GM18870 (cell line): ENCODE measurements at regions not wholly inside any gene's neighbourhood (a gene's known extent, or its start where the extent isn't known, plus 50 kb on each side); places are given as distances from the start of the nearest gene placed in this dataset.

ENCODE experiments used
- ATAC-seq: cut with Tn5 transposase; IDR thresholded peaks from one replicate; pipeline ENCODE4 v1.9.1; 2021; ENCODE audit warnings: moderate library complexity; ENCODE audit not compliant: unreplicated experiment

DNA sequence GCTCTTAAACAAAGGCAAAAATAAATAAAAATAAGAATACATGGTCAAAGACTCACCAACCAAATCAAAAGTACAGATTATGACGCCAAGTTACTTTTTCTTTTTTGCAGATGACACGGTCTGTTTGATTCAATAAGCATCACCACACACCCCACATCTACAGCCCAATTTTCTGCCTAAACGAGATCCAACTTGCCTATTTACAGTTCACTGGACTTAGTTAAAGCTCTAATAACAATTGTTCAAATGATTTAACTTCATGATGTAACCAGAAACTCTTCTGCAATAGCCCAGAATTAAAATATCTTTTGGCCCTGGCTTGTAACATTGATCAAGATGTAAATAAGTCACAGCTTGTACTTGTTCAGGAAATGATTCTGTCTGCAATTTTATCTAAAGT, 590.3 kb upstream of the C9orf72 start:
- no peak for ATAC-seq

DNA sequence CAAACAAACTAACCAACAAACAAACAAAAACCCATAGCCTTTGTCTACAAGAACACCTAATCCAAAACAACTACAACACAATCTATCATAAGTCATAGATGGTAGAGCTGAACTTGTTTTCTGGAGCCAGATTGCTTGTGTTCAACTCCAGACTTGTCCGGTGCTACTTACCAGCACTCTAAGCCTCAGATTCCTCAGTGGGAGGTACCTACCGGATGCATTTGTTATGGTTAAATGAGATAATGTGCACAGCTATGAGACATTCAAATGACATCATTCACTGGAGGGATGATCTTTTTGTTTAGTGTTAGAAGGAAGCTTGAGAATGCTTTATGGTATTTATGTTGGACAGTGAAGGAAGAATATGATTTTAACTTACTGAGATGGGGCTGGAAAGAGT, 592.9 kb upstream of the C9orf72 start:
- ATAC-seq, result no peak

DNA sequence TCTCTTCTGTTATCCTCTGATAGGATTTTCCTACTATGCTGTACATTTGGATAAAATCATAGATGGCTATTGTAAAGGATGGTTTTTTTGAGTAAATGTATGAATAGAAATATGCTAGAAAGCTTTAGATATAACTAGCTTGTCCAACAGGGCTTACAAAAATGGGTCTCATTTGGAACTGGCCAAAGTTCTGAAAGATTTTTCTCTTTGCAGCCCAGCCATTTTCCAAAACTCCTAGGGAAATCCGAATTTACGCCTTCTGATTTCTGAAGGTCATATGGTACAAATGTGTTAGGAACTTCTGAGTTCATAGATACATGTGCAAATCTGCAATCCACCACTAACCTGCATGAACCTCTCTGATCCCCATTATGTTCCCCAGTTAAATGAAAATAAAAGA, 603.9 kb upstream of the C9orf72 start:
- ATAC-seq, result no peak

DNA sequence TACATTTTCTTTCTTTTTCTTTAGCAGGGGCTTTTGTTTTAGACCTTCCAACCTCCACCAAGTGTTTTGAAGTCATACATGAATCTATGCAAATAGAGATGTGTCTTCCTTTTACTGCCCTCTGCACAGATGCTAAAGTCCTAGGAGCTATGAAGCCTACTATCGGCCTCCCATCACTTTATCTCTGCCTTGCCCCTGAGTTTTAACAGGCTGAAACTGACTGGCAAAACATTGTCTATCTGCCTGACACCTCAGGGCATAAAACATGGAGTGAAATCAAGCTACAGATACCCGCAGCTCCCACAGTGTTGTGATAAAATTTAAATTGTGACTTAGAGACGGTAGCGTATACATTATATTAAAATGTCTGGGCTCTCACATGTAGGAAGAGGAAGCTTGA, 604.6 kb upstream of the C9orf72 start:
- no peak for ATAC-seq

DNA sequence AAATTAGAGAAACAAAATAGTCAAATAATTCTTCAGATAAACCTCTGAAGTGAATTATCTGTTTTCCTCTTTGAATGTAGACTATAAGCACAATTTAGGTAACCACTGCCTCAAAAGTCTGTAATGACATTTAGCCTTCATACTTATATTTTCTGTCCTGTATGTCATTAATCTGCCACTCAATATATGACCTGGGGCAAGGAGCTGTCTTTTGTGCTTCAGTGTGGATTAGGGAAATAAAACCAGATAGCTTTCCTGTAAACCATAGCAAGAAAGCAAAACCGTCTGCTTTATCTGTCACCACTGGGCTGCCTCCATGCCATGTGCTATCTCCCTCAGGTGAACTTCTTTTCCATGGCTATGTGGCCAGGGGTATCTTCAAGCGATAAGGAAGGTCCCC, 606.6 kb upstream of the C9orf72 start:
- no peak for ATAC-seq

DNA sequence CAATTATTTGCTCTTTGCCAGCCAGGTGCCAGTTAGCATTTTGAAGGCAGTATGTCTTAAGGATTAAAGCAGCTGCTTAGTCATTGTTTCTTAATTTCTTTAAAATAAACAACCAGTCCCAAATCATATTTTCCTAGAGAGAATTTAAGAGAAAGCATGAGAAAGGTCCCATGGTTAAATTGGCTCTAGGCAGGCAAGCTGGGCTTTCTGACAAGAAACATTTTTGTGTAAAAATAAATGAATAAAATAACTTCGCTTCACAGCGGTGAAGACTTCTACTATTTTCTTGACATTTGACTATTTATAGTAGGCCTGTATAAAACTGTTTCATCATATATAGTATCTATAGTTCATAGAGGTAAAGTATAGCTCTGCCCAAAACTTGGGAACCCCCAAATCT, 617.7 kb upstream of the C9orf72 start:
- no peak for ATAC-seq

DNA sequence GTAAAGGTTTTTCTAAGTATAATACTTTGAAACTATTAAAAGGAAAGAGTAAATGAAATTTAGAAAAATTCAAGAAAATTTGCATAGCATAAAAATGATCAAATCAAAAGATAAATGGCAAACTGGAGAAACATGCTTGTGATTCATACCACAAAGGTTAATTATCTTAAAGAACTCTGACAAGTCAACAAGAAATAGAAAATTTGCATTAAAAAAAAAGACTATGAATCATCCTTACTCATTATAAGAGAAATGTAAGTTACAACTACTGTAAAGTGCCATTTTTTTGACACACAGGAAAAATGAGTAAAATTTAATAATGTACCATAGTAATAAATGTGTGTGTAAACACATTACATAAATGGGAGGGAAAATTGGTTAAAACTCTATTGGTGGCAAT, 624.4 kb upstream of the C9orf72 start:
- ATAC-seq, result no peak

DNA sequence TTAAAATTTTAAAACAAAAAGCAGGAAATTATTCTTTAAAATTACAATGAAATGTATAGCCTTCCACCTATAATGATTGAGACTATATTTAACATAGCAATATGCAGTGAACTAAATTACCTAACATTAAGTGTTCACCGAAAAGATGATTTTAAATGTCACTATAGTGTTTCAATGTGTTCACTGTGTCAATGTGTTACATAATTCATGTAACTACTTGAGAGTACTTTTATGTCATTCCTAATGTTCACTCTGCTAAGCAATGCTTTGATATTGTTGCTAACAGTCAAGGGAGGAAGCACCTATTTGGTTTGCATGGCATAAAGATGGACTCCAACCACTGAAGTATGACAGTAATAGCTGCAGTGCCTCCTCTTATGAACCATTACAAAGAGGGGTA, 629.8 kb upstream of the C9orf72 start:
- no peak for ATAC-seq

DNA sequence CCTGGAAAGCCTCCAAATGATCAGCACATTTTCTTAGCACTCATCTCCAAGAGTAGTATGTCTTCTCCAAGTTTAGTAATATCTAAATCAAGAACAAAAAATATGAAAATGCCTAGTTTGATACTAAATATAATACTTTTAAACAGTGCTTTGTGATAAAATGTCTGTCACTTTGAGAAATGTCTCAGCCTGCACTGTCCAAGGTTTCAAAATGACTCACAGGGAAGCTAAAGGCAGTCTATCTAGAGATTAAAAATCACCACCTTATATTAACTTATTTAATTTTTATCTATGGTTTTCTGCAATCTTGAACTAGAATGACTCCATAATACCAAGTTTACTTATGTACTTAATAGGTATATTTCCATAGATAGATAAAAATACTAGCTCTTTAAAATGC, 633.0 kb upstream of the C9orf72 start:
- no peak for ATAC-seq

DNA sequence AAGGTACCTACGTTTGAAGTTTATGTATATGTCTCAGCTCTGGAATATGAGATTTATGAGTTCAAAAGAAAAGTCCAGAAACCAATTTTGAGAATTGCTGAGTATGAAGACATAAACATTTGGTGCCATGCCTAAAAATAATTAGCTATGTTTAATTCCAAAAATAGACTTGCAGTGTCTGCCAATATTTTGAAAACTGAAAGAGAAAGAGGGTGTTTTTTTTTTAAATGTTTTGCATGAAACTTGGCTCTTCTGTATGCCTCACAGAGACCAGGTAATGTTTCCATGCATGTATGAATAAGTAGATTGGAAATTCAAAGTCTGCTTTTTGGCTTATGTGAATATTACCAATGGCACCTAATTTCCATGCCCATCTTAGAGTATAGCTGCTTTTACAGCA, 634.4 kb upstream of the C9orf72 start:
- peak; percentile 74 for ATAC-seq

DNA sequence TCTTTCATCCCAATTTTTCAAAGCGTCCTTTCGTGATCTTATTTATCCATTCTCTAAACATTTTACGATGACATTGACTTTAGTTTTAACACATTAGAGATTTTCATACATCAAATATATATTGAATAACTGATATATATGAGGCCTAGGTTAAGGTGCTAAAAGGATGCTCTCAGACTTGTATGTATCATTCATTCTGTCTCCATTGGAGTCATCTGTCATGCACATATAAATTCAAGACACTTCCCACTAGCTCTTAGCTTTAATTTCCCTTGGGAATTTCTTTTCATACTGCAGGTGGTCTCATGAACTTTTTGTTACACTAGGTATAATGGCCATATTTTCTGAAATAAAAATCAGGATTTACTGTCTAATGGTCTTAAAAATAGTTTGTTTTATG, 635.8 kb upstream of the C9orf72 start:
- no peak for ATAC-seq

DNA sequence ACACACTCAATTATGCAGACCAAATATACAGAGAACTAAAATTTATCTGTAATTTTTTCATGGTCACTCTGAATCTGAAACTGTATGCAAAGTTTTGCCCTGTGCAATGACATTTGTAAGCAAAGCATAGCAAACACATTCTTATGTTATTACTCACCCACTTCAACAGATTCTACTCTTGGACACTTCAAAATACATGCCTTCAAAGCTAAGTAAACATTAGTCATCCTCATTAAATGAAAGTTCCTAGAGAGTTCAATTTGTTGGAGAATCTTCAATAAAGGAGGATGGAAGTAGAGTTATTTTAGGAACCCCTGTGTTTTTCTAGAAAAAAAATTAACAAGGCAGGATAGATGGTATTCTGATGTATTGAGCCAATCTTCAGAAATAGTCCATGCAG, 639.7 kb upstream of the C9orf72 start:
- peak; percentile 92 for ATAC-seq

DNA sequence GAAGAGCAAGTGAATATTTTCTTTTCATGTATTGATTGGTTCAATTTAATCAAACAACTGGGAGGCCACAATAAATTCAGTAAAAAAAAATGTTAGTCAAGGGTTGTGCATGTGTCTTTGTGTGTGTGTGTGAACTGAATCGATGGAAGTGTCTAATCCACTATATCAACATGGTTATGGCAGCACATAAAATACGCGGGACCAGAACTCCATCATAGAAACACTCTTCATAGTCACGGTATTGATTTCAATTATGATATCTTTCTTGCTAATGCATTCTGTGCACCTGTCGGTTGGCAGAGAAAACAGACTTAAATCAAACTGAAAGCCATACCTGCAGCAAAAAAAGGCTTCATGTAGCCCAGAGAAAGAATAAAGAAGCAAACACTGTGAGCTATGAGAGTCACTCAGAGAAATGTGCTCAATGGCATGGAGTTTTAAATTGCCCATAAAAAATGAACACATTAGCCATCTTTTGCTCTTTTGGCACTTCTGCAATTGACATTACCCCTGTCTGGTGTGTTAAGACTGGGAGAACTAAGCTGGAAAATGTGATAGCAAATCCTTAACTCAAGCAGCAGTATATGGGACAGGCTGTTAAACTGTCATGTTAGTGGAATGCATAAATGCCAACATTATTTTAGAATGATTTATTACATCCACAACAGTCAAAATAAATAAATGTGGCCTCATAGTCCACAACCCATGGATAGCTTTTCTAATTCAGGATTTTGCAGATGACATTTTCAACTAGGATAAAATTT, 642.4 kb upstream of the C9orf72 start:
- ATAC-seq, result no peak

DNA sequence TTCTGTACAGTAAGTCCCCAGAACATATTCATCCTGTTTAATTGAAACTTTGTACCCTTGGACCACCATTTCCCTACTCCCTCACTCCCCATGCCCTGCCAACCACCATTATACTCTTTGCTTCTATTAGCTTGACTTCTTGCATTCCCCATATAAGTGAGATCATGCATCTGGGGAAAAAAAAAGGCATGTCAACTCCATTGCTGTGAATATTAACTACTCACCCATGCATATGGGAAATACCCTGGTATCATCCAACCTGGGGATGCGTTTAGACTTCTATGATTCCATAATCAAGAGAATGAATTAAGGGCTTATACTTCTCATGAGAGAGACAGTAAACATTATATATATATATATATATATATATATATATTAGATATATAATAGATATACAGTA, 659.4 kb upstream of the C9orf72 start:
- ATAC-seq, result no peak

DNA sequence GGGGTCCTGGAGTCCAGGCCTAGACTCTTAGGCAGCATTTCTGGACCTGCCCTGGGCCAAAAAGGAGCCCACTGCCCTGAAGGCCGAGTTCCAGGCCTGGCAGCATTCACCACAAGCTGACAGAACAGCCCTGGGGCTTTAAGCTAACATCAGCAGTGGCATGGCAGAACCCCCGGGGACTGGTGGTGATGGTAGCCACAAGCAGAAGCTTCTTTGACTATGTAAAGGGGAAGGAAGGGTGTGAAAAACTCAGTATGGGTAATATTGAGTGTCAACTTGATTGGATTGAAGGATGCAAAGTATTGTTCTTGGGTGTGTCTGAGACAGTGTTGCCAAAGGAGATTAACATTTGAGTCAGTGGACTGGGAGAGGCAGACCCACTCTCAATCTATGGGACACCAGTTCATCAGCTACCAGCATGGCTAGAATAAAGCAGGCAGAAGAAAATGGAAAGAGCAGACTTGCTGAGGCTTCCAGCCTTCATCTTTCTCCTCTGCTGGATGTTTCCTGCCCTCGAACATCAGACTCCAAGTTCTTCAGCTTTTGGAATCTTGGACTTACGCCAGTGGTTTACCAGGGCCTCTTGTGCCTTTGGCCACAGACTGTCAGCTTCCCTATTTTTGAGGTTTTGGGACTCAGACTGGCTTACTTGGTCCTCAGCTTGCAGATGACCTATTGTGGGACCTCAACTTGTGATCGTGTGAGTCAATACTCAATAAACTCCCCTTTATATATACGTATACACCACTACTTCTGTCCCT, 661.0 kb upstream of the C9orf72 start:
- no peak for ATAC-seq

DNA sequence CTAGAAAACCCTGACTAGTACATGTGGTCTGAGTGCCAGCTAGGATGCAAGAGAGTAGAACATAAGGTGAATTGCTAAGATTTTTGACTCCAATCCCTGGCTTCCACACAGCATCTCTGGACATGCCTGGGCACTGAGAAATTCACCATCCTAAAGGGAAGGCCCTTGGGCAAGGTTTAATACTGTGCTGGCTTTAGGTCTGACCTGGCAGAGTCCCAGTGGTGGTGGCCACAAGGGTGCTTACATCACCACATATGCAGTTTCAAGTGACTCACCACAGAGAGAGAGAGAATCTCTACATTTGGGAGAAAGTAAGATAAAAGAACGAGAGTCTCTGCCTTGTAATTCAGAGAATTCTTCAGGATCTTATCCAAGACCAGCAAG, 661.6 kb upstream of the C9orf72 start:
- no peak for ATAC-seq

DNA sequence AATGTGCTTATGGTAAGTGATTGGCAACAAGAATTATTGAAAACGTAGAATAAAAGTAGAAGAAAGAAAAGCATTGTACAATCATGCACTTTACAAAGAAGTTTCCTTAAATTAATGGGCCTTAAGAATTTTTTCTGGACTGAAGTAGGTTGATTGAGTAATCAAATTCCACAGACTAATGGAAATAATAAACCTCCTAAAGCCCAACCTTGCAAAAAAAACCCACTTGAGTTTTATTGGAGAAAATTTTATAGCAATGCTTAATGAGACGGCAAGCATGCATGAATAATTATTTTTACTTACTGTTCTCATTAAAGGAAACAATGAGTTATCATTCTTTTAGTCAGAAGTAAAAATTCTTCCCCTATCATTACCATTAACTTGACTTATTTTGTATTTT, 676.1 kb upstream of the C9orf72 start:
- no peak for ATAC-seq

DNA sequence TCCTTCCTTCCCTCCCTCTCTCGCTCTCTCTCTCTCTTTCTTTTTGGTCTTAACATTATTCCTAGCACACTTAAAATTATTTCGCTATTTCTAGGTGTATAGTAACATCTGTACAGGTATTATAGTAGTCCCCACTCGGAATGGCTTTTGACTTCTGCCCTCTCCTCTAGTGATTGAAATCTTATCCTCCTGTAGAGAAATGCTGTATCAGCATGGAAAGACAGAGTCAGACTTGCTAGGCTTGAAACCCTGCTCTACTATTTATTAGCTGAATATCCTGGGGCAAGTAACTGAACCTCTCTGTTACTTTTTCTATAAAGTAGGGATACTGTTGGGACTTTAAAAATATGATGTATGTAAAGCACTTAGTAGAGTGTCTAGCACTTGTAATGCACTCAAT, 681.9 kb upstream of the C9orf72 start:
- no peak for ATAC-seq

DNA sequence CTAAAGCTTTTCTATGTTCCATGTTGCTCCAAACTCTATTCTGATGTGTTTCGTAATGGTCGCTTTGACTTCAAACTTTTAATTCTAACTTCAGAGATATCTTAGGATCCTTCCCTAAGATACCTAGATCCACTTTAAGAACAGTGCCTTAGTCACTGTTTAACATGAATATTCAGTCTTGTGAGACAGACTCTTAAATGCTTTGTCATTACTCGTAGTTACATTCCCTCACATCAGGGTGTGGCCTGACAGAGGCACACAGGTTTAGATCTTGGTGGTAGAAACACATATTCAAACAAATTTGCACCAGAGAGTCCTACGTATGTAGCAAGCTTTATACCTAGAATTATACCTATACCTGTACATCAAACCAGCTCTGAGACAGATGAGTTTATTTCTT, 687.0 kb upstream of the C9orf72 start:
- ATAC-seq, result no peak

DNA sequence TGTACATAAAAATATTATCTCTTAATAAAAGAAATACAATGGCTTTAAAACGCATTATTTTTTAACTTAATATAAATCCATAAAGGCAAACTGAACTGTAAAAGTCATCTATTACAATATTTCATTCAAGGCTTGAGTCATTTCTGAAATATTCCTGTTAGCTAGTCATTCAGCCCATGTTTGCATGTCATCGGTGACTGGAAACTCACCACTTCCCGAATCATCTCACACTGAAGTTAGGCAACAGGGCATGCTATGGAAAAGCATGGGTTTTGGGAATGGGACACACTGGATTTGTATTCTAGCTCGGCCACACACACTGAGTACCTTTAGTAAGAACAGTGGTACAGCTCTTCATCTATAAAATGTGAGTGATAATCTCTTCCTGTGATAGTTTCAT, 691.1 kb upstream of the C9orf72 start:
- ATAC-seq, result no peak

DNA sequence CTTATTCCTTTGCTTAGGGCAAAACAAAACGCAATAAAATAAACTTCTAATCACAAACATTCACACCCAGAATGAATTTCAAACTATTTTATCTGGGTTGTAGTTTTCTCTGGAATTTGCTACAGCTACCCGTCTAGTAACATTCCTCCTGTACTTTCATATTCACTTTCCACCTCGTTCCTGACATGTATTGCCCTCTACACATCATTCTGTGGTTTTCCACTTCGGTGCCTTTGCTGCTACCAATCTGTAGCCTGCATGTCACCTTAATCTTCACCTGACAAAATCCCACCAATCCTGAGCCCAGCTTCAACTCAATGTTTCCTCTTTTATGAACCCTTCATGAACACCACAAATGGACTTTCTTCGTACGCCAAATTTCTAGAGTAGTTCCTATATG, 694.1 kb upstream of the C9orf72 start:
- no peak for ATAC-seq

DNA sequence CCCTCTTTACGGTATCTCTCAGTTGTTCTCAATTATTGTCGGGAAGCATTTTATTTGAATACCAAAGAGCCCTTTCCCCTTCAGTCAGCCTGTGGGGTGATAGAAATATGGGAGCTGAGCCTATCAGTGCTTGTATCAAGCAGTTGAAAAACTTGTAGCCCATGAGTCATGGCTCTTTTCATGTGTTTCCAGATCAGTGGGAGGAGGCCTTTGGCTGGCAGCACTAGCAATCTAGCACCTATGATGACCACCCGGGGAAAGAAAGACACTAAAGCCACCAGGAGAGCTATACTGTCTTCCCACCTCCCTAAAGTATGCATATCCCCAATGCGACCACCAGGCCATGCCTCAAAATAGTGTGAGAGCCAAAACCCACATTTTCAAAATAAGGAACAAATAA, 696.9 kb upstream of the C9orf72 start:
- ATAC-seq, result no peak

DNA sequence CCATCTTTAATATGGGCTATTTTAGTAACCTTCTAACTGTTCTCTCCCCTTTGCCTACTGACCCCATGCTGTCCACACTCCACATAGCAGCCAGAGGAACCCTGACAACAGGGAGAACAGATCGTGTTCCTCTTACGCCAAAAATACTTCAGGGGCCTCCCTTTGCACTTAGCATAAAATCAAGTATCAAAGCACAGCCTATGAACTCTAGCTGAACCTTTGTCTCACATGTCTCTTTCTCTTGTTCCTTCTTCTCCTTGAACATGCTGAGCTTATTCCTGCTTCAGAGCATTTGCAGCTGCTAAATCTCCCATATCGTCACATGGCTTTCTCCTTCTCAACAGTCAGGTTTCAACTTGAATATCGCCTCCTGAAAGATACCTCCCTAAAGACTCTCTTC, 698.8 kb upstream of the C9orf72 start:
- ATAC-seq, result no peak
